ENCODE measurements at regions not wholly inside any gene's neighbourhood (a gene's known extent, or its start where the extent isn't known, plus 50 kb on each side); places are given as distances from the start of the nearest gene placed in this dataset.

DNA sequence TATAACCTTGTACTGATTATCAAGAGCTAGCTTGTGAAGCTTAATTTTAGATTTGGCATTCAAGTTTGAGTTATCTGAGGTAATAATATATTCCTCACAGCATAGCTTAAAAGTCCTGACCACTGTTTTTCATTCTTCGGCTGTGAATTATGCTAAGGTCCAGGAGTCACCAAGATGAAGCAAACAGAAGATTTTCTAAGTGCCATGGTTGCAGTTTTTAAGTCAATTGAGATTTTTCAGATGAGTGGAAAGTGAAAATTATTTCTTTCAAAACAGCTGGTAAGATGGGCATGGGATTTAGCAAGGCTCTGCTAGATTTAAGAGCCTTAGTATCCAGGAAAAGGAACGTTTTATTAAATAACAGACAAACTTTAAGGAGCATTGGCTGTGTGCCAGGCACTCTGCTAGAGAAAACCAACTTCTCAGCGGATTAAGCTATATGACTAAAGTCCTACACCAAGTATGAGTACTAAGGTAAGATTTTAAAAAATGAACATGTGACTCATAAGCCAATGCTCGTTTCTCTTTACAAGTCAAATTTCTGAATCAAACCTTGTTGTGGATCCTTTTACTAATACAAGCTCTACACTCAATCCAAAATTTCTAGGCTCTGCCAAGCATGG is 149.9 kb upstream of the IL15 start:
- TF ChIP-seq EZH2 (IDR thresholded peaks at IDR 0.05) (no peak), POLR2AphosphoS5 (IDR thresholded peaks at IDR 0.05; ENCODE audit: borderline replicate concordance, low read depth, low read length) (no peak)

Measured in SK-N-MC (cell line).